ENCODE measurements at regions not wholly inside any gene's neighbourhood (a gene's known extent, or its start where the extent isn't known, plus 50 kb on each side); places are given as distances from the start of the nearest gene placed in this dataset.
"Not testable (repeated sequence)": the region's sequence is repeated elsewhere in the genome, so short reads cannot be mapped to it uniquely, and the experiment has no call there.

DNA sequence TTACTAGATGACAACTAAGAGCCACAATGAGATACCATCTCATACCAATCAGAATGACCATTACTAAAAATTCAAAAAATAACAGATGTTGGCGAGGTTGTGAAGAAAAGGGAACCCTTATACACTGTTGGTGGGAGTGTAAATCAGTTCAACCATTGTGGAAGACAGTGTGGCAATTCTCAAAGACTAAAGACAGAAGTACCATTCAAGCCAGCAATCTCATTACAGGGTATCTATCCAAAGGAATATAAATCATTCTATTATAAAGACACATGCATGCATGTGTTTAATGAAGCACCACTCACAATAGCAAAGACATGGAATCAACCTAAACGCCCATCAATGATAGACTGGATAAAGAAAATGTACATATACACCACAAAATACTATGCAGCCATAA, 705.1 kb upstream of the ACVR2A start:
- TF ChIP-seq POLR2A (IDR thresholded peaks at IDR 0.05): not testable (repeated sequence)
- TF ChIP-seq, protein P1, sequence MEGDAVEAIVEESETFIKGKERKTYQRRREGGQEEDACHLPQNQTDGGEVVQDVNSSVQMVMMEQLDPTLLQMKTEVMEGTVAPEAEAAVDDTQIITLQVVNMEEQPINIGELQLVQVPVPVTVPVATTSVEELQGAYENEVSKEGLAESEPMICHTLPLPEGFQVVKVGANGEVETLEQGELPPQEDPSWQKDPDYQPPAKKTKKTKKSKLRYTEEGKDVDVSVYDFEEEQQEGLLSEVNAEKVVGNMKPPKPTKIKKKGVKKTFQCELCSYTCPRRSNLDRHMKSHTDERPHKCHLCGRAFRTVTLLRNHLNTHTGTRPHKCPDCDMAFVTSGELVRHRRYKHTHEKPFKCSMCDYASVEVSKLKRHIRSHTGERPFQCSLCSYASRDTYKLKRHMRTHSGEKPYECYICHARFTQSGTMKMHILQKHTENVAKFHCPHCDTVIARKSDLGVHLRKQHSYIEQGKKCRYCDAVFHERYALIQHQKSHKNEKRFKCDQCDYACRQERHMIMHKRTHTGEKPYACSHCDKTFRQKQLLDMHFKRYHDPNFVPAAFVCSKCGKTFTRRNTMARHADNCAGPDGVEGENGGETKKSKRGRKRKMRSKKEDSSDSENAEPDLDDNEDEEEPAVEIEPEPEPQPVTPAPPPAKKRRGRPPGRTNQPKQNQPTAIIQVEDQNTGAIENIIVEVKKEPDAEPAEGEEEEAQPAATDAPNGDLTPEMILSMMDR (IDR thresholded peaks at IDR 0.05): not testable (repeated sequence)
